ENCODE measurements at regions not wholly inside any gene's neighbourhood (a gene's known extent, or its start where the extent isn't known, plus 50 kb on each side); places are given as distances from the start of the nearest gene placed in this dataset.

DNA sequence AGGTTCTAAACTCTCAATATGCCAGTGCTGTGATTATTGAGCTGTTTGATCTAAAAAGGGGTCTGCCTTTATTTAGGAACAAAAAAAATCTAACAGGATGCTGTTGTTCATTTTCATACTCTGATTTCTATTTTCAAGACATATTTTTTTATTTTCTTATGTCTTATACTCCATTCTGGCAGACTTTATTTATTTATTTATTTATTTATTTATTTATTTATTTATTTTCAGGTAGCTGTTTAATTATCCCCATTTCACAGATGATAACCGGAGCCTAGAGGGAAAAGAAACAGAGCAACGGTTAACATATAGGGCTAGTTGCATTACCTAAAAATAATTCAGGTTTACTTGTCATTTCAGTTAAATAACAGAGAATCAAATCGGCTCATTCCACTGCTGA lies 174.4 kb downstream of the CENPF start:
- H3K36me3 ChIP-seq (ENCODE audit: insufficient read depth in 1 of 2, low read depth in 1 of 2): no peaks in the 10 kb centered on the region
- no peak overlapping the region for H3K4me3 ChIP-seq
- ATAC-seq (no peak), DNase-seq (no peak)
- no peaks in the 10 kb centered on the region for H3K27me3 ChIP-seq (ENCODE audit: insufficient read depth in 3 of 3, low read length in 2 of 3)
- WGBS, 3 donors: 93 to 99% (median 94%) methylated on average over 3 of the region's 3 CpGs
- no peaks in the 10 kb centered on the region for H3K4me1 ChIP-seq
- H3K9me3 ChIP-seq: no peaks in the 10 kb centered on the region
- H3K27ac ChIP-seq: no peak overlapping the region
- intact Hi-C loops (cut with DNase I): no loop called here
- TF ChIP-seq CTCF (IDR thresholded peaks at IDR 0.05): no peak

DNA sequence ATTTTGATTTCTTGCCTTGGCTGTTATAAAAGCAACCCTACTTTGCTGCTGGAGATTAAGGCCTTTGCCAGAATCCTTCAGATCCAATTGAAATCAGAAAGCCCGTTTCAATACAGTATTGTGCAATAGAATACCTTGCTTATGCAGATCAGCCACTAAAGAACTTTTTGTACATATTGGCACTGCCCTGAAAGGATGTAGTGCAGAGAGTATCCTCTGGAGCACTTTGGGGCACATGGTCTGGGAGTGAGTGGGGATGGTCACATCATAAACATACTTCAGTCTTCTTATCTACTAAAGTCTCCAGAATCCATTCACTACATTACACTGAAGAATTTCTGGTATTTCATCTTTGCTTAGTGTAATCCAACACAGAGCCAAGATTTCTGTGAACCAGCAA lies 189.0 kb downstream of the CENPF start:
- TF ChIP-seq CTCF (IDR thresholded peaks at IDR 0.05): no peak
- DNase-seq: no peak
- WGBS, 3 donors: 38 to 70% (median 49%) methylated on average over 1 of the region's 1 CpG

GRCh38 chr1:214792527-214793186 lies 189.7 kb downstream of the CENPF start:
- Histone ChIP-seq H3K4me1 (no peaks in the 10 kb centered on the region), H3K27ac (no peak overlapping the region), H3K4me3 (no peak overlapping the region), H3K9me3 (no peaks in the 10 kb centered on the region), H3K36me3 (ENCODE audit: insufficient read depth in 1 of 2, low read depth in 1 of 2) (no peaks in the 10 kb centered on the region), H3K27me3 (ENCODE audit: insufficient read depth in 3 of 3, low read length in 2 of 3) (no peaks in the 10 kb centered on the region)
- intact Hi-C loops (cut with DNase I): no loop called here
- DNase-seq: no peak
- WGBS, 3 donors: 35 to 47% (median 38%) methylated on average over 6 of the region's 6 CpGs
- no peak for TF ChIP-seq CTCF (IDR thresholded peaks at IDR 0.05)
- no peak for ATAC-seq

More for the DNA sequence above, 189.0 kb downstream of the CENPF start:
- intact Hi-C loops (cut with DNase I): no loop called here
- Histone ChIP-seq H3K36me3 (ENCODE audit: insufficient read depth in 1 of 2, low read depth in 1 of 2) (no peaks in the 10 kb centered on the region), H3K27ac (no peak overlapping the region), H3K4me1 (no peaks in the 10 kb centered on the region), H3K27me3 (ENCODE audit: insufficient read depth in 3 of 3, low read length in 2 of 3) (no peaks in the 10 kb centered on the region), H3K9me3 (no peaks in the 10 kb centered on the region), H3K4me3 (no peak overlapping the region)
- ATAC-seq: no peak

- H3K4me1 ChIP-seq: no peaks in the 10 kb centered on the region
- H3K9me3 ChIP-seq: no peaks in the 10 kb centered on the region
- no peak for TF ChIP-seq CTCF (IDR thresholded peaks at IDR 0.05)
- ATAC-seq (no peak), DNase-seq (no peak)
- intact Hi-C loops (cut with DNase I): no loop called here
- H3K27me3 ChIP-seq (ENCODE audit: insufficient read depth in 3 of 3, low read length in 2 of 3): no peaks in the 10 kb centered on the region
- H3K4me3 ChIP-seq: no peak overlapping the region
- no peaks in the 10 kb centered on the region for H3K36me3 ChIP-seq (ENCODE audit: insufficient read depth in 1 of 2, low read depth in 1 of 2)
- WGBS, 3 donors: 67 to 90% (median 88%) methylated on average over 2 of the region's 2 CpGs
- H3K27ac ChIP-seq: no peak overlapping the region
Measured at GRCh38 chr1:214793708-214794107, 190.7 kb downstream of the CENPF start.

DNA sequence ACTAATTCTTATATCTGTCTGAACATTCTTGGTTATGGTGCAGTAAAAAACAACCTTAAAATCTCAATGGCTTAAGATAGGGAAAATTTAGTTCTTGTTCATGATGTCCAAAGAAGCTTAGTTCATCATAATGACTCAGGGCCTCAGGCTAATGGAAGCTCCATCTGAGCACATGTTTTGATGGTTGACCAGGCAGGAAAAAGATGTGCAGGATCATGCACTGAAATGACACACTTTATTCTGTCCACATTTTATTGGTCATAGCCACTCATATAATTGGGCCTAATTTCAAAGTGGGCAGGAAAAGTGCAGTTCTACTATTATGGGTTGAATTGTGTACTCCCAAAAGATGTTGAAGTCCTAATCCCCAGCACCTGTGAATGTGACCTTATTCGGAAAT lies 198.2 kb downstream of the CENPF start:
- Histone ChIP-seq H3K4me3 (no peak overlapping the region), H3K27ac (no peak overlapping the region), H3K4me1 (no peaks in the 10 kb centered on the region), H3K27me3 (ENCODE audit: insufficient read depth in 3 of 3, low read length in 2 of 3) (no peaks in the 10 kb centered on the region), H3K9me3 (no peaks in the 10 kb centered on the region), H3K36me3 (ENCODE audit: insufficient read depth in 1 of 2, low read depth in 1 of 2) (no peaks in the 10 kb centered on the region)
- DNase-seq (no peak), ATAC-seq (no peak)
- WGBS, 3 donors: 73 to 81% (median 77%) methylated on average over 1 of the region's 1 CpG
- intact Hi-C loops (cut with DNase I): loop anchor here in 1 of 2 donors (10.0 kb wide), 1 partner anchor 724 kb away; no protein-coding TSS in a partner anchor
- TF ChIP-seq CTCF (IDR thresholded peaks at IDR 0.05): no peak

Data from psoas muscle (tissue), 7 donors.